RCC 7860 (cell line): ENCODE measurements at regions not wholly inside any gene's neighbourhood (a gene's known extent, or its start where the extent isn't known, plus 50 kb on each side); places are given as distances from the start of the nearest gene placed in this dataset.

ENCODE experiments used
- DNase-seq: peaks from one replicate; pipeline ENCODE4 v3.0.0-alpha.2; 2015; ENCODE audit warnings: low spot score
- FAIRE-seq: peaks from 2 replicates; lab custom pipeline; 2012; peaks lifted over from hg19 to GRCh38; lab: Jason Lieb, UNC

DNA sequence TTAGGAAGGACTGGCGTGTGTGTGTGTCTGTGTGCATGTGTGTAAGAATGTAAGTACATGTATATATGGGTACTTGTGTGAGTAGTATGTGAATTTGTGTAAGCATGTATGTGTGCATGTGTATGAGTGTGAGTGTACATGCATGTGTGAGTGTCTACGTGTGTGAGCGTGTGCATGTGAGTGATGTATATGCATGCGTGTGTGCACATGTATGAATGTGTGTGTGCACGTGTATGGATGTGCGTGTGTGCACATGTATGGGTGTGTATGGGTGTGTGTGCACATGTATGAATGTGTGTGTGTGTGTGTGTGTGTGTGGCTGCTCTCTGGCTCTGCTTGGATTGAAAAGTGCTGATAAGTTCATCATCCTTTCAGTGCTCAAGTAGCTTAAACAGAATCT lies 154.5 kb downstream of the TENT4A start:
- no peak for FAIRE-seq
- no peak for DNase-seq

DNA sequence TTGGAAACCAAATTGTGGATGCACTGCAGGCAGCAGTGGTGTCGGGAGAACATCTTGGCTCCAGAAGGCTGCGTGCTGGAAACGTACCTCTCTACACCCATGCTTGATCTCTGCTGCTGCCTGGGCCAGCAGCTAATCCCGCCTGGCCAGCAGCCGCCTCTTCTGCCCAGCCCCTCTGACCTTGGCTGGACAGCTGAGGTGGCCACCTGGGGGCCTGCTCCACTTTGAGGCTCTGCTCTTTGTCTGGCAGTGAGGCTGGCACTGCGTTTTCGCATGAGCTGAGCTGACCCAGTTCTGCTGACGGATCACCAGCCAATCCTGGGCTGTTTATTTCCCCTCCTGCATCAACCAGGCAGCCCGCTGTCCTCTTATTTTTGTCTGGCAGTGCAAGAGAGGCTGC lies 154.9 kb downstream of the TENT4A start:
- DNase-seq (no peak), FAIRE-seq (no peak)

DNA sequence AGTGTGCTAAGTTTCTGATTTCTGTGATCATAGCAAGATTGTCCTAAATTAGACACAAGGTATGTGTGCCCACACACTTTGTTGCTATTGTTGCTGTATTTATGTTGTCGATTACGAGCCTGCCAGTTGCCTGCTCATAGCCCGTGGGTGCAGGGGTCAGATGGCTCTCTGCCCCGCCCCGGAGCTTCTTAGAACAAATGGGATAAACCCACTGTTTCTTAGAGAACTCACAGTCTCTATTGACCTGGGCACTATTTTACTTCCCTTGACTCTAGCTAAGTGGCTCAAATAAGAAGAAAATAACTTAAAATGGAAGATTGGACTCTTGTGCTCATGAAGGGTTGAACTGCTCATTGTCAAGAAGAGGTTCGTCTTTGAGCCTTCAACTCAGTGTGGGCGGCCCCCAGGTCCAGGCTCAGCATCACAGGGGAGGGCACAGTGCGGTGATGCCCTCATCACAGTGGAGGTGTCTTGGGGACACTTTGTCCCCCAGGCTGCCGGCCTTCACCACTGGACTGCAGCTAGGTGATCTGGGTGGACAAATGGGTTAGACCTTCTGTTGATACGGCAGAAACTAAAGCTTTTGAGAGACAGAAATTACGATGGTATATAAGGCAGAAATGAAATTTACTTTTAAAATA lies 155.5 kb downstream of the TENT4A start:
- FAIRE-seq (no peak), DNase-seq (no peak)

DNA sequence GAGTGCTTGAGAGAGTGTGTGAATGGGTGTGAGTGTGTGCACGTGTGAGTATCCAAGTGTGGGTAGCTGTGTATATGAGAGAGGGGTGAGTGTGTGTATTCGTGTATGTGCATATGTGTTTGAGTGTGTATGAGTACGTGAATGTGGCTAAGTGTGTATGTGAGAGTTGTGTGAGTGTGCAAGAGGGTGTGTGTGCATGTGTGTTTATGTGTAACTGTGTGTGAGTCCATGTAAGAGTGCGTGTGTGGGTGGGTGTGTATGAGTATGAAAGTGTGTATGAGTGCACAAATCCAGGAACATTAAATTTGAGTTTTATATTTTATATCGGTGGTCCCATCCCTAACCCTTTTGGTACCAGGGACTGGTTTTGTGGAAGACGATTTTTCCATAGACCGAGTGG lies 156.4 kb downstream of the TENT4A start:
- DNase-seq (no peak), FAIRE-seq (no peak)

DNA sequence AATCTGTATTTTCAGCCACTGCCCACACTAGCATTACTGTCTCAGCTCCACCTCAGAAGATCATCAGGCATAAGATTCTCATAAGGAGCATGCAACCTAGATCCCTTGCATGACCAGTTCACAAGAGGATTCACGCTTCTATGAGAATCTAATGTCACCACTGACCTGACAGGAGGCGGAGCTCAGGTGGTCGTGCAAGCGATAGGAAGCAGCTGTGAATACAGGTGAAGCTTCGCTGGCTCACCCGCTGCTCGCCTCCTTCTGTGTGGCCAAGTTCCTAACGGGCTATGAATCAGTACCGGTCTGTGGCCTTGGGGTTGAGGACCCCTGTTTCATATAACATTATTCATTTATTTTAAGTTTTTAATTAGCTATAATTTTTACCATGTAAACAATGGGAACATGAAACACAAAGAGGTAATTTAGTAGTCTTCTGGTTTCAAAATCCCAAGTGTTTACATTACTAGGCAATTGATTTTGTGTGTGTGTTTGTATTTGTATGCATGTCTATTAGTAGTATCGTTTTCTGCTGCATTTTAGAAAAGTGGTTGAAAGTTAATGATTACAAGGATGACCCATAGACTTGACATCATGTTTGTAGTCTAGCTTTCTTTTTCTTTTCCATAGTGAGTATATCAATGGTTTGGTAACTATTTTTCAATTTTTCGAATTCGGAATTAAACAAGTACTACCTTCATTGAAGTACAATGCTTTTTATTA lies 159.4 kb downstream of the TENT4A start:
- FAIRE-seq (no peak), DNase-seq (no peak)

DNA sequence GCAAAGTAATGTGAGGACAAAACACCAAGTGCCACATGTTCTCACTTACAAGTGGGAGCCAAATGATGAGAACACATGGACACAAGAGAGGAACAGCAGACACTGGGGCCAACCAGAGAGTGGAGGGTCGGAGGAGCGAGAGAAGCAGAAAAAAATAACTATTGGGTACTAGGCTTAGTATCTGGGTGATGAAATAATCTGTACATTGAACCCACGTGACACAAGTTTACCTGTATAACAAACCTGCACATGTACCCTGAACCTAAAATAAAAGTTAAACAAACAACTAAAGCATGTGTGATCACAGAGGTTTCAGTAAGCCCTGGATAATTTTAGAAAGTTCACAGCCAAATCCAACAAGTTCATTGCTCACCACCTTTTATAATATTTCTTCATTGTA lies 160.1 kb downstream of the TENT4A start:
- FAIRE-seq (no peak), DNase-seq (no peak)

DNA sequence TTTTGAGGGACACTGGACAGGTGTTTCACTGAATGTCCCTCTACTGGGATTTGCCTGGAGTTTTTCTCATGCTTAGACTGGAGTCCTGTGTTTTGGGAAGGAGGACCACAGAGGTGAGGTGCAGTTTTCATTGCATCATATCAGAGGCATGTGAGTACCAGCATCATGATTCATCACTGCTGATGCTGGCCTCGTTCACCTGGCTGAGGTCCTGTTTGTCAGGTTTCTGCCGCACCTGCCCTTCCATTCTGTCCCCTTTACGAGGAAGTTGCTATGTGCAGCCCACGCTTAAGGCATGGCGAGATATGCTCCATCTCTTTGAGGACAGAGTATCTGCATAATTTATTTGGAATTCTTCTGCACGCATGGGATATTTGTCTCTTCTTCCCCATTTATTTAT lies 162.1 kb downstream of the TENT4A start:
- FAIRE-seq (no peak), DNase-seq (no peak)

DNA sequence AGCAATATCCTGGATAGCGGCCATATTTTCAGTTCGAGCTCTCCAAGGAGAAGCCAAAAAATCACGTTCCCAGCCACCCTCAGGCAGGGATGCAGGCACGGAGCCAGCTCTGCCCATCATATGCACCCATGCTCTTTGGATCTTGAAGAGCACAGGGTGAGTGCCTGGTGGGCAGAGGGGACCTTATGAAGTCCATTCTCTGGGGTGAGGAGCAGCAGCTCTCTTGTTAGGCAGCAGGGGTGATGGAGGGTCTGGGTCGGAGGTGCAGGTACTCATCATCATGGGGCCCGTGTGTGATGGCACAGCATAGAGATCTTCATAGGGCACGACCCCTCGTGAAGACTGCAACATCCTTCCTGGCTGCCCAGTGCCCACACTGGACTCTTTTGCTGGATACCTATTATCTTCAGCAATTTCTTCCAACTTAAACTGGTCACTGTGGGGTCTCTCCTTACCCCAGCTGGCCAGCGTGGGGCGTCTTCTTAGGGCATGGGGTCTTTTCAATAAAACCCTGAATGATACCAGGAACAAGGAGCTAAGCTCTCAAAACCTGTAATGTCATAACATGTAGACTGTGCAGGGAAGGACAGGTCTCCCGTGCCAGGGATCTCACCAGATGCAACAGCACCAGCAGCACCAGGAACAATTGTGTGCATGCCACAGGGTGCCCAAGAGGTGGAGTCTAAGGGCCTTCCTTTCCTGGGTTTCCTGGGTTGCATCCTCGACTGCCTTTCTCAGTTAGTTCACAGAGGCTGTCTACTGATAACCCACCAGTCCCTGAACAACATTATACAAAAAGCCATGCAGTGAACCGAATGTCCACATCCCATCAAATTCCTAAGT lies 165.0 kb downstream of the TENT4A start:
- DNase-seq (no peak), FAIRE-seq (no peak)

DNA sequence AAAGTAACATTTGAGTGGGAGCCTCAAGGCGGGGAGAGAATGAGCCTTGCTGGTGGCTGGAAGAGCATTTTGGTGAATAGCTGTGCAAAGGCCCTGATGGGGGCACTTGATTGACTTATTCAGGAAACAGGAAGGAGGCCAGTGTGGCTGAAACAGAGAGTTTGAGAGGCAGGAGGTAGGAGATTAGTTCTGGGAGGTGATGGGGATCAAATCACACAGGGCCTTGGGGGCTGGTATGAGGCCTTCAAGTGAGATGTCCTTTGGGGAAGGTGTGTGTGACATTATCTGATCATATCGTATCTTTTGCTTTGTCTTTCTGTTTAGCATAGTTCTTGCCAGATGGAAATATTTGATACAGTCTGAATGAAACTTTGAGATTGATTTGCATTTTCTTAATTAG lies 172.3 kb downstream of the TENT4A start:
- FAIRE-seq = no peak
- no peak for DNase-seq

DNA sequence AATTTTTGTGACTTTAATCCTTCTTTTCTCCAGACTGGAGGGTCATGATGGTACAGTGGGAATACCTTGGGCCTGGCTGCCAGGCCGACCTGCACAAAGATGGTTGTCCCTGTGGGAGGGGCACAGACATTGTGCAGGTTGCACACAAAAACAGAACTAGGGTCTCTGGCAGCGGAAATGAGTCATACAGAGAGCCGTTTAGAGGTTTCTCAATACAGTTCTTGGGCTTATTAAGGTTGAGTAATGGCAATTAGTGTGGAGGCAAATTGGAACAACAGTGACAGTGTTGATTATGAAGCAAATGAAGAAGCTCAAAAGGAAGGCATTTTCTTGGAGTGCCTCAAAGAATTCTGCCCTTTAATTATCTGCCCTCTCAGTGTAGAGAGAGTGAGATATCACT lies 173.6 kb downstream of the TENT4A start:
- DNase-seq (no peak), FAIRE-seq (no peak)

DNA sequence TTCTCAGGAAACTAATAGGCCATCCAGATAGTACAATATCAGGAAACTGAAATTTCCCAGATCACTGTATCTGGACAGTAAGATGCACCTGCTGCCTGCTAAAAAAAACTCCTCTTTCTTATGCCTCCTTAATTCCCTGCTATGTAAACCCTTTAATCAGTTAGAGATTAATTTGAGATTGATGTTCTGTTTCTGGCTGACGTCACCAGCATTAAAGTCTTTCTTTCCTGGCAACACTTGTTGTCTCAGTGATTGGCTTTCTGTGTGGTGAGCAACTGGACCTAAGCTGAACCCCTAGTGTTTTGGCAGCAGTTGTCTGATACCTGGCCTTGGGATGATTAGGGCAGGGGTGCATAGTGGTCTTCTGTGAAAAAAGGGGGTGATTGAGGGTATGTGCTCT lies 175.8 kb downstream of the TENT4A start:
- no peak for FAIRE-seq
- no peak for DNase-seq

DNA sequence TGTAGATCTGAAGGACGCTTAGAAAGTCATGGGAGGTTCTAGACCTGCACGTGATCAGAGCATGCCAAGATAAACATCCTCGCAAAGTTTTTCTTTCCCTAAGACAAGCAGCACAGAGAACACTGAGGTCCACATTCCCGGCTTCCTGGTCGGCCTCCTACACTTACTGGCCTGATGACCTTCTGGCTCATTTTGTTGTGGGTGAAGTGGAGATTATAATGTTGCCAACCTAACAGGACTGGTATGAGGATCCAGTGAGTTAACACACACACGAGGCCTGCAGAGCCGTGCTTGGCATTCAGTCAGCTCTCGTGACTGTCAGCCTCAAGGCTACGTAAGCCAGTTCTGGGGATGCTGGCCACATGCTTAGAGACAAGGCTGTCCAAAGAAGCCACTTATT lies 186.0 kb downstream of the TENT4A start:
- FAIRE-seq (no peak), DNase-seq (no peak)

DNA sequence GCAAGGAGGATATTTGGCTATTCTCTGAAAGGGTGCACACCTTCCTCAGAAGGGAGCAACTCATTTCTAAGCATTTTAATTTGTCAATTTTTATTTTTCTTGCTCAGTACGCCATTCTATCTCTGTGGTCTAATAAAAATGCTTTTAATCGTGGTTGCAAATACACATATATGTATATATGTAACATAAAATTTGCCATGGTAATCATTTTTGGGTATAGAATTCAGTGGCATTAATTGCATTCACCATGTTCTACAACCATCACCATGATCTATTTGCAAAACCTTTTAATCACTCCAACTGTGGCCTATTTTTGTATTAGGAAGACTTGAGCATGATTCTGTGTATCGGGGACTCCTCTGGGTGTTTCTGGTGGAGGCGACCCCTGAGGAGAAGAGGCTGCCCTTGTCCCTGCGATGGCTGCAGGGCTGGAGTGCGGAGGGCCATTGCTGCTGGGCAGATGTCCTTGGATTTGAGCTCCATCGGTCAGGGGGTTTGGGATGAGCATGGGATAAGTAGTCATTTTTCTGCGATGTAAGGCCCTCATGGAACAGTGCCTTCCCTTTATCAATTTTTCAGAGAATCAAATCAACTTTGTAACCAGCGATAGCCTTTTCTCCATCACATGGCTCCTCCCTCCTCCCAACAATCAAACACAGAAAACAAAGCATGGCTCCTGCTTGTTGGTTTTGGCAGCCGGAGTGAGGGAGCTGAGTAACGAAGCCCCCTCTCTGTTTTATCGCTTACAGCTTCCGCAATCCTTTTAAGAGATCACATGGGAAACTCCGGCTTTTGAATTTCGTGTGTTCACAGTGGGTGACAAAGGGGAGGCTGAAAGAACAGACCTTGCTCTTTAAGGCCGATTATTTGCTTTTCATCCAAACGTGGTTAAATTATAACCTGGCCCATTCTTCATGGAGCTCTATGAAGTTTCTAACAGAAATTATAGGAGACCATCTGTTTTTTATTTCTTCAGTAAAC lies 187.3 kb downstream of the TENT4A start:
- DNase-seq = no peak
- FAIRE-seq = no peak

DNA sequence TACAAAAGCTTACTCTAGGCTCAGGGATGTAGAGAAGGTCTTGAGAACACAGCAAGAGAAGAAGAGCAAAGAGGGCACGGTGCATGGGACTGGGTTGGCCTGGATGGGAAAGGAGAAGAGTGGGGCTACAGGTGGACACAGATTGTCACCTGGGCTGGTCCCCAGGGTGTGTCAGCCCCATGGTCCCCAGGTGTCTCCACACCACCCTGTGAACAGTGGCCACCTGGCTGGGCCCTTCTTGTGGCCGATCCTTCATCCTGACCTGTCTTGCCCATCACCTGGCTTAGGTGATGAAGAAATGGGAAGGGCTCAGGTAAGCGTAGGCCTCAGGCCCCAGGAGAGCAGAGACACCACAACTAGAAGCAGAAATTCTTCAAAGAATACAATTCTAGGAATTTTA lies 188.9 kb downstream of the TENT4A start:
- FAIRE-seq = no peak
- DNase-seq = no peak

DNA sequence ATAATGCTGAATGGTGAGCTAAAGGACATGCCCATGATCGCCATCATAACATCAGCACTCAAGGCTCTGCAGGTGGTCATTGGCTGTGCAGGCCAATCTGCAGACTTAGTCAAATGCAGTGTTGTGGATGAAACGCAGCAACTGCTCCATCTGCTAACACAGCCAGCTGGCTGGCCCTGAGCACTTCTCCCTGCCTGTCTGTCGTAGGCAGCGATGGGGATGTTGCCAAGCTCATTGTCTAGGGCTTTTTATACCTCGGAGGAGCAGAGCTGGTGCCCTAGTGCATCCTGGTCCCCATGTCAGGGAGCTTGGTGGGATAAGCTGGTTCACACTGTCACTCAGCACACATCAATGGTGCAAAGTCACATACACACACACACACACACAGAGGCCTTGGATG lies 189.4 kb downstream of the TENT4A start:
- FAIRE-seq = no peak
- DNase-seq = no peak

DNA sequence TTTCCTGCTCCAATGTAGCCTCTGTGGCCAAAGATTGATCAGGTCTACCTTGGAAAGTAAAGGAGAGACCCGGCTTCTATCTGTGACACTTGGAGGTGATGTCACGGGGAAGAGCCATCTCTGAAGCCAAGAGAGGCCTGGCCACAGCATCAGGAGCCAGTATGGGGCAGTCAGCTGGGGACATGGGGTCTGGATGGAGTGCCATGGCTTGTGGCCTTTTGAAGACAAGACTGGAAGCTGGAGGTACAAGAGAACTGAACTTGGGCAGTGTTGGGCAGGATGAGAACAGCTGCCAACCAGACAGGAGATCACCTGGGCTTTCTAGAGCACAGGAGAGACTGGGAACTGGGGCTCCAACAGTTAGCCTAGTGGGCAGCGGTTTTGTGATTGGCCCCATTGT lies 190.7 kb downstream of the TENT4A start:
- FAIRE-seq = no peak
- no peak for DNase-seq

DNA sequence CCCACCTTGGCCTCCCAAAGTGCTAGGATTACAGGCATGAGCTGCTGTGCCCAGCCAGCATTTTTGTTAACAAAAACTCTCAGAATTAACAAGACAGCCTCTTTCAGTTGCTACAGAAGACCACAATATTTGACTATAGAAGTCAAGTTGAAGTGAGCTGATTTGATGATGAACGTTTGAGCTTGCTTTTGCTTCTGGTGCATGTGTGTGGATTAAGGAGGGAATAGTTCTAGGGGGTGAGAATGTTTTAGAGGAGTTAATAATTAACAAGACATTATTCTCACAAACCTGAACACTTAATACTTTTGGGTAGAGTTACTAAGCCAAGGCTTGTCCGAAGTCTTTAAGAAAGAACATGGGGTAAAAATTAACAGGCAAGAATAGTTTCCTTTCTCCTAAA lies 191.6 kb downstream of the TENT4A start:
- FAIRE-seq = no peak
- DNase-seq = no peak

DNA sequence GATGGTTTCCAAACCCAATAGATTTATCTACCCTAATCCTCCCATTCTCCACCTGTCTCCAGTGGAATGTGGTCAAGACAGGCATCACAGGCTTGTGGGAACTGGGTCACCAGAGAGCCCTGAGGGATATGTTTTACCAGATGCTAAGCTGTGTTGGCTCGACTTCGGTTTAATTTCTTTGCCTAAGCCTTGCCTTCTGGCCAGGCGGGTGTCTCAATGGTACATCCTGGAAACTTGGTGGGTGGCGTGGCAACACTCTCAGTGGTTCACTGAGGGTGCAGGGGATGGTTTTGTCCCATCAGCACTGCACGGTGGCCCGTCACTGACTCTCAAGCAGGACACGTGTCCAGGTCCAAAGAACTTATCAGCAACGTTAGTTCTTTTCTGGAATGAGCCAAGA lies 192.2 kb downstream of the TENT4A start:
- FAIRE-seq = no peak
- no peak for DNase-seq

DNA sequence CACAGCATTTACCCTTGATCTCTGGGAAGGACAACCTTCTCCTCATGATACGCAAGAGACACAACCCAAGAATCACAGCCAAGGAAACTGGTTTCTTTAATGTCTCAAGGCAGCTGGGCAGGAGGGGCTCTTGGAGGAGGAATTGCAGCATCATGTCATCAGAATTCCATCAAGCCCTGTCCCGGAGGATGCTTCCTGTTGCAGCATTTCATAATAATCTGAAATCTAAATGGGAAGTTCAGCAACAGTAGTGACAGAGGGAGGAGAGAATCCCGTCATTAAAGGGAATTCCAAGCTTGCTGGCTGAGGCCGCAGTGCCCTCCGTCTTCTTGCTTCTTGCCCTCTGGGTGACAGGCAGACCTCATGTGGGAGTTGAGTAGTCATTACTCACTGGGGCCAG lies 192.7 kb downstream of the TENT4A start:
- FAIRE-seq (no peak), DNase-seq (no peak)

DNA sequence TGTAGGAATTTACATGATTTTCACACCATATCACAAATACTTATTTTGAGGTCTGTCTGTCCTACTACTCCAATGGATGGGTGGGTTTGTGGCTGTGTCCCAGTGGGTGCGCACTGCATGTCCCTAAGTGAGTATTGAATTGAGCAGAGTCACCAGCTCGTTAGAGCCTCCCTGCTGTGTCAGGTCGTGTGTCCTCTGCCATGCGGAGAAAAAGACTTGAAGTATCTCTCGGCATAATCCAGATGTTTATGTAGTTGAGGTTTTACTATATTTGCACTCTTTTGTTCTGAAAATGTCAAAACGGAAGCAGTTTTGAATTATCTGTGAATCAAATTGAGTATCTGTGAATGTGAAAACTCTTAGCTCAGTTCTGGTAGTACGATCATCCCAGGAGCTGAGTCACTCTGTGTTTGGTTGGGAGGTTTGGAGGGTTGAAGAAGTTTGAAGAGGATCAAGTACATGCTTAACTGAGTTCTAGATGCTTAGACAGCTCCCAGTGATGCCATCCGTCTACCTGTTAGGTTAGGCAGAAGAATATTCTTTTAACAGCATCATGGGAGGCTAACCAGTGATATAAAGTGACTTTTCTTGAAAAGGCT lies 194.2 kb downstream of the TENT4A start:
- FAIRE-seq (no peak), DNase-seq (no peak)
